GM12865 (cell line): ENCODE measurements at regions not wholly inside any gene's neighbourhood (a gene's known extent, or its start where the extent isn't known, plus 50 kb on each side); places are given as distances from the start of the nearest gene placed in this dataset.

ENCODE experiments used
- DNase-seq: peaks from one replicate; pipeline ENCODE4 v3.0.0; 2010; ENCODE audit warnings: low read depth
- H3K4me3 ChIP-seq: 2 replicates; pipeline ENCODE4 v1.5.1; 2011; ENCODE audit warnings: mild to moderate bottlenecking, low read depth, low read length, control low read depth
- CTCF ChIP-seq: IDR thresholded peaks from 2 replicates; pipeline ENCODE4 v1.5.1; 2011; ENCODE audit warnings: low read length, control low read depth, low read depth, inconsistent platforms; ENCODE audit not compliant: insufficient read depth; ENCODE audit errors: missing control alignments

- DNase-seq: no peak
- no peak overlapping the region for H3K4me3 ChIP-seq
- no peak for TF ChIP-seq CTCF
Observed at GRCh38 chr18:1496096-1496495, 591.4 kb downstream of the ADCYAP1 start.

- no peak overlapping the region for H3K4me3 ChIP-seq
- DNase-seq: no peak
- no peak for TF ChIP-seq CTCF
Observed at GRCh38 chr18:1498216-1498615, 593.5 kb downstream of the ADCYAP1 start.

- no peak for DNase-seq
- H3K4me3 ChIP-seq: no peak overlapping the region
- no peak for TF ChIP-seq CTCF
Observed at GRCh38 chr18:1499265-1499664, 594.6 kb downstream of the ADCYAP1 start.

- no peak for TF ChIP-seq CTCF
- H3K4me3 ChIP-seq: no peak overlapping the region
- no peak for DNase-seq
Observed at GRCh38 chr18:1503847-1504246, 599.2 kb downstream of the ADCYAP1 start.

GRCh38 chr18:1505856-1506255, 601.2 kb downstream of the ADCYAP1 start:
- no peak for DNase-seq
- TF ChIP-seq CTCF: no peak
- no peak overlapping the region for H3K4me3 ChIP-seq

GRCh38 chr18:1510542-1511179, 606.0 kb downstream of the ADCYAP1 start:
- no peak for DNase-seq
- no peak overlapping the region for H3K4me3 ChIP-seq
- no peak for TF ChIP-seq CTCF
